Gastroesophageal sphincter (tissue), 3 donors: ENCODE measurements at regions not wholly inside any gene's neighbourhood (a gene's known extent, or its start where the extent isn't known, plus 50 kb on each side); places are given as distances from the start of the nearest gene placed in this dataset.
"Not testable (repeated sequence)": the region's sequence is repeated elsewhere in the genome, so short reads cannot be mapped to it uniquely, and the experiment has no call there.

ENCODE experiments used
- POLR2A ChIP-seq, 2 donors: fragments of 450-650 bp; IDR thresholded peaks; one replicate each; pipeline ENCODE4 v1.6.1; 2017; ENCODE audit warnings: antibody characterized with exemption in 2 of 2, mild to moderate bottlenecking in 2 of 2, moderate library complexity in 1 of 2
- TF ChIP-seq, protein P1 (sequence below), 4 experiments: fragments of 200-600 bp in 2 of 4; fragments of 450-650 bp in 2 of 4; sonication (generic) in 1 of 4; IDR thresholded peaks; one replicate each; pipeline ENCODE4 v1.5.1; 2017 to 2019; ENCODE audit warnings: antibody characterized with exemption in 4 of 4, mild to moderate bottlenecking in 2 of 4, moderate library complexity in 2 of 4

DNA sequence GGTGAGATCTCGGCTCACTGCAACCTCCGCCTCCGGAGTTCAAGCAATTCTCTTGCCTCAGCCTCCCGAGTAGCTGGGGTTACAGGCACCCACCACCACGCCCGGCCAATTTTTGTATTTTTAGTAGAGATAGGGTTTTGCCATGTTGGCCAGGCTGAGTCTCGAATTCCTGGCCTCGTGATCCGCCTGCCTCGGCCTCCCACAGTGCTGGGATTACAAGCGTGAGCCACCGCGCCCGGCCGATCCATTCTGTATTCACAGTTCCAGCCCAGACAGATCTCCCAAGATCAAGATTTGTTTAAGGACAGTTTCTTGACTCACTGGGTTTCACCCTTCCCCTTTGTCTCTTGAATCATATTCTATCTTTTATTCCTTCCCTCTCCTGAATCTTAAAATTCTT lies 313.8 kb downstream of the PDCD6IP start:
- TF ChIP-seq, protein P1, sequence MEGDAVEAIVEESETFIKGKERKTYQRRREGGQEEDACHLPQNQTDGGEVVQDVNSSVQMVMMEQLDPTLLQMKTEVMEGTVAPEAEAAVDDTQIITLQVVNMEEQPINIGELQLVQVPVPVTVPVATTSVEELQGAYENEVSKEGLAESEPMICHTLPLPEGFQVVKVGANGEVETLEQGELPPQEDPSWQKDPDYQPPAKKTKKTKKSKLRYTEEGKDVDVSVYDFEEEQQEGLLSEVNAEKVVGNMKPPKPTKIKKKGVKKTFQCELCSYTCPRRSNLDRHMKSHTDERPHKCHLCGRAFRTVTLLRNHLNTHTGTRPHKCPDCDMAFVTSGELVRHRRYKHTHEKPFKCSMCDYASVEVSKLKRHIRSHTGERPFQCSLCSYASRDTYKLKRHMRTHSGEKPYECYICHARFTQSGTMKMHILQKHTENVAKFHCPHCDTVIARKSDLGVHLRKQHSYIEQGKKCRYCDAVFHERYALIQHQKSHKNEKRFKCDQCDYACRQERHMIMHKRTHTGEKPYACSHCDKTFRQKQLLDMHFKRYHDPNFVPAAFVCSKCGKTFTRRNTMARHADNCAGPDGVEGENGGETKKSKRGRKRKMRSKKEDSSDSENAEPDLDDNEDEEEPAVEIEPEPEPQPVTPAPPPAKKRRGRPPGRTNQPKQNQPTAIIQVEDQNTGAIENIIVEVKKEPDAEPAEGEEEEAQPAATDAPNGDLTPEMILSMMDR (IDR thresholded peaks at IDR 0.05): not testable (repeated sequence)
- not testable (repeated sequence) for TF ChIP-seq POLR2A (IDR thresholded peaks at IDR 0.05)
